ENCODE measurements at regions not wholly inside any gene's neighbourhood (a gene's known extent, or its start where the extent isn't known, plus 50 kb on each side); places are given as distances from the start of the nearest gene placed in this dataset.
"Not testable (repeated sequence)": the region's sequence is repeated elsewhere in the genome, so short reads cannot be mapped to it uniquely, and the experiment has no call there.

DNA sequence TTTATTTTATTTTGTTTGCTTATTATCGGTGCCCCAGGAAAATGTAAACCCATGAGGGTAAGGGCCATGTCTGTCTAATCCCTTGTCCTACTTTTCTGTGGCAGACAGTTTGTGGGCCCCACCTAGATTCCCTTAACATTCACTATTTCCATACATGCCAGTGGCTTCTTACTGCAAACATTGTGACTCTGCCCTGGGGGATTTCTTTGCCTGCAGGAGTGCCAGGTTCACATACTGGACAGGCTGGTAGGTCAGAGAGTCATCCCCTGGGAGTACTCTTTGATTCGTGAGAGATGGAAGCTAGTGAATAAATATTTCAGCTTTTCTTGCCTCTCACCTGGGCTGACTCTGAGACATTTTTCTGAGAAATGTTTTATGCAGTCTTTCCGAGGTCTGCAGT is 122.8 kb upstream of the TBX5 start:
- Histone ChIP-seq H2AFZ (ENCODE audit: low read depth, low read length) (no peak overlapping the region), H3K79me2 (ENCODE audit: control insufficient read depth, insufficient read depth, low read length) (no peaks in the 10 kb centered on the region), H3K4me1 (ENCODE audit: control insufficient read depth, extremely low read depth, insufficient read depth, low read length) (no peaks in the 10 kb centered on the region), H3K27me3 (ENCODE audit: control insufficient read depth in 2 of 2, insufficient read depth in 2 of 2, low read length in 2 of 2) (no peaks in the 10 kb centered on the region), H3K9me3 (replicated peaks; ENCODE audit: control insufficient read depth, insufficient read depth, low read length) (no peaks in the 10 kb centered on the region), H3K4me2 (ENCODE audit: insufficient read depth, low read length) (no peak overlapping the region), H3K4me3 (replicated peaks in 1 of 3; ENCODE audit: insufficient read depth in 1 of 3, low read depth in 1 of 3, low read length in 3 of 3) (no peak overlapping the region), H3K27ac (ENCODE audit: insufficient read depth, low read depth, low read length) (no peak overlapping the region), H3K9ac (replicated peaks; ENCODE audit: extremely low read depth, insufficient read depth, low read length) (no peak overlapping the region), H4K20me1 (replicated peaks; ENCODE audit: control insufficient read depth, extremely low read depth, insufficient read depth, low read length) (no peaks in the 10 kb centered on the region), H3K36me3 (ENCODE audit: control insufficient read depth in 2 of 2, extremely low read depth in 1 of 2, insufficient read depth in 2 of 2, low read length in 2 of 2) (no peaks in the 10 kb centered on the region), H3K9me1 (replicated peaks; ENCODE audit: control insufficient read depth, extremely low read depth, insufficient read depth, low read length) (no peaks in the 10 kb centered on the region)
- dilution Hi-C loops (cut with MboI; ENCODE audit: extremely low pct_ligation_motif_present, low sequenced_read_pairs) (no loop called here), intact Hi-C loops (cut with micrococcal nuclease) (no loop called here)
- no TSS peak for BruUV-seq (replicated peaks)
- TF ChIP-seq MYC (IDR thresholded peaks at IDR 0.05; ENCODE audit: low read depth, low read length) (no peak), GATA2 (IDR thresholded peaks at IDR 0.05; ENCODE audit: insufficient read depth, insufficient read length, low read depth, low read length) (no peak), FOS (IDR thresholded peaks at IDR 0.05; ENCODE audit: borderline replicate concordance, insufficient read depth, low read length) (no peak), POLR2A (IDR thresholded peaks at IDR 0.05; ENCODE audit: low read depth, low read length) (no peak), JUN (IDR thresholded peaks at IDR 0.05; ENCODE audit: borderline replicate concordance, insufficient read depth, insufficient read length, low read depth) (no peak), POLR2AphosphoS5 (IDR thresholded peaks at IDR 0.05; ENCODE audit: insufficient read depth, low read depth, low read length) (no peak), EZH2 (IDR thresholded peaks at IDR 0.05; ENCODE audit: borderline replicate concordance, low read depth, low read length, severe bottlenecking) (no peak)
- TF ChIP-seq, protein P1, sequence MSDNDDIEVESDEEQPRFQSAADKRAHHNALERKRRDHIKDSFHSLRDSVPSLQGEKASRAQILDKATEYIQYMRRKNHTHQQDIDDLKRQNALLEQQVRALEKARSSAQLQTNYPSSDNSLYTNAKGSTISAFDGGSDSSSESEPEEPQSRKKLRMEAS (IDR thresholded peaks at IDR 0.05; ENCODE audit: insufficient read depth, insufficient read length), result no peak
- TF ChIP-seq, protein P2, sequence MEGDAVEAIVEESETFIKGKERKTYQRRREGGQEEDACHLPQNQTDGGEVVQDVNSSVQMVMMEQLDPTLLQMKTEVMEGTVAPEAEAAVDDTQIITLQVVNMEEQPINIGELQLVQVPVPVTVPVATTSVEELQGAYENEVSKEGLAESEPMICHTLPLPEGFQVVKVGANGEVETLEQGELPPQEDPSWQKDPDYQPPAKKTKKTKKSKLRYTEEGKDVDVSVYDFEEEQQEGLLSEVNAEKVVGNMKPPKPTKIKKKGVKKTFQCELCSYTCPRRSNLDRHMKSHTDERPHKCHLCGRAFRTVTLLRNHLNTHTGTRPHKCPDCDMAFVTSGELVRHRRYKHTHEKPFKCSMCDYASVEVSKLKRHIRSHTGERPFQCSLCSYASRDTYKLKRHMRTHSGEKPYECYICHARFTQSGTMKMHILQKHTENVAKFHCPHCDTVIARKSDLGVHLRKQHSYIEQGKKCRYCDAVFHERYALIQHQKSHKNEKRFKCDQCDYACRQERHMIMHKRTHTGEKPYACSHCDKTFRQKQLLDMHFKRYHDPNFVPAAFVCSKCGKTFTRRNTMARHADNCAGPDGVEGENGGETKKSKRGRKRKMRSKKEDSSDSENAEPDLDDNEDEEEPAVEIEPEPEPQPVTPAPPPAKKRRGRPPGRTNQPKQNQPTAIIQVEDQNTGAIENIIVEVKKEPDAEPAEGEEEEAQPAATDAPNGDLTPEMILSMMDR (IDR thresholded peaks at IDR 0.05; ENCODE audit: extremely low read depth in 1 of 2, insufficient read depth in 1 of 2, low read depth in 1 of 2, low read length in 2 of 2), result no peak
- ChIA-PET POLR2A (no interaction called here), CTCF (interaction anchor here (1.2 kb wide), 1 partner anchor 20 kb away, joined by 4 read pairs; no protein-coding TSS in a partner anchor)
- FAIRE-seq, result no peak
- no peak for DNase-seq (ENCODE audit: low read depth, low spot score)

DNA sequence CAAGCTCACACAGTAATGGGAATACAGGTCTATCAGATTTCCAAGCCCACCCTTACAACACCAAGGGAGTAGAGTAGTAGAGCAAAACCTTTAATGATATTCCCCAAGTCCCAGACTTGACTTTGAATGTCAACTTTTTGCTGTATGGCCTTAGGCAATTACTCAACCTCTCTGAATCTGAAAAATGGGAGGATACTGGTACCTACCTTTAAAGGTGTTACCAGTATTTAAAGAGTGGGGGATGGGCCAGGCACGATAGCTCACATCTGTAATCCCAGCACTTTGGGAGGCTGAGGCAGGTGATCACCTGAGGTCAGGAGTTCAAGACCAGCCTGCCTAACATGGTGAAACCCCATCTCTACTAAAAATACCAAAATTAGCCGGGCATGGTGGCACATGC is 115.2 kb upstream of the TBX5 start:
- H3K9me1 ChIP-seq (replicated peaks; ENCODE audit: control insufficient read depth, extremely low read depth, insufficient read depth, low read length); BruUV-seq (replicated peaks); H3K27me3 ChIP-seq (ENCODE audit: control insufficient read depth in 2 of 2, insufficient read depth in 2 of 2, low read length in 2 of 2); H2AFZ ChIP-seq (ENCODE audit: low read depth, low read length); H3K27ac ChIP-seq (ENCODE audit: insufficient read depth, low read depth, low read length); H3K9me3 ChIP-seq (replicated peaks; ENCODE audit: control insufficient read depth, insufficient read depth, low read length); dilution Hi-C loops (cut with MboI; ENCODE audit: extremely low pct_ligation_motif_present, low sequenced_read_pairs); H3K9ac ChIP-seq (replicated peaks; ENCODE audit: extremely low read depth, insufficient read depth, low read length); H3K4me2 ChIP-seq (ENCODE audit: insufficient read depth, low read length); H3K4me3 ChIP-seq (replicated peaks in 1 of 3; ENCODE audit: insufficient read depth in 1 of 3, low read depth in 1 of 3, low read length in 3 of 3); FAIRE-seq; intact Hi-C loops (cut with micrococcal nuclease); POLR2A ChIA-PET; H4K20me1 ChIP-seq (replicated peaks; ENCODE audit: control insufficient read depth, extremely low read depth, insufficient read depth, low read length); CTCF ChIA-PET; H3K4me1 ChIP-seq (ENCODE audit: control insufficient read depth, extremely low read depth, insufficient read depth, low read length); DNase-seq (ENCODE audit: low read depth, low spot score); H3K36me3 ChIP-seq (ENCODE audit: control insufficient read depth in 2 of 2, extremely low read depth in 1 of 2, insufficient read depth in 2 of 2, low read length in 2 of 2); H3K79me2 ChIP-seq (ENCODE audit: control insufficient read depth, insufficient read depth, low read length): not testable (repeated sequence)
